GM11168 (cell line): ENCODE measurements at regions not wholly inside any gene's neighbourhood (a gene's known extent, or its start where the extent isn't known, plus 50 kb on each side); places are given as distances from the start of the nearest gene placed in this dataset.

Source experiments
- in situ Hi-C: fragments of 300-500 bp; cut with MboI; formaldehyde crosslinking; loops from one replicate; pipeline ENCODE4 v1.12.0; 2022; ENCODE audit warnings: low sequenced_read_pairs; ENCODE audit not compliant: unreplicated experiment

GRCh38 chr5:40391642-40392041, 288.1 kb upstream of the PTGER4 start:
- in situ Hi-C loops = no loop called here

- in situ Hi-C loops = no loop called here
Measured at GRCh38 chr5:40390281-40391149, 289.2 kb upstream of the PTGER4 start.

- in situ Hi-C loops = no loop called here
Measured at GRCh38 chr5:40389591-40389990, 290.1 kb upstream of the PTGER4 start.

GRCh38 chr5:40386289-40386688, 293.4 kb upstream of the PTGER4 start:
- in situ Hi-C loops = no loop called here

- in situ Hi-C loops = no loop called here
Measured at GRCh38 chr5:40385544-40385943, 294.2 kb upstream of the PTGER4 start.

GRCh38 chr5:40384782-40385390, 294.8 kb upstream of the PTGER4 start:
- in situ Hi-C loops = no loop called here

- in situ Hi-C loops = no loop called here
Measured at GRCh38 chr5:40383749-40384651, 295.7 kb upstream of the PTGER4 start.

- in situ Hi-C loops = no loop called here
Measured at GRCh38 chr5:40381676-40382363, 297.9 kb upstream of the PTGER4 start.

- in situ Hi-C loops = no loop called here
Measured at GRCh38 chr5:40381016-40381415, 298.7 kb upstream of the PTGER4 start.

GRCh38 chr5:40378396-40379177, 301.1 kb upstream of the PTGER4 start:
- in situ Hi-C loops = no loop called here

- in situ Hi-C loops = no loop called here
Measured at GRCh38 chr5:40376566-40376965, 303.1 kb upstream of the PTGER4 start.

- in situ Hi-C loops = no loop called here
Measured at GRCh38 chr5:40374853-40375252, 304.9 kb upstream of the PTGER4 start.

- in situ Hi-C loops = no loop called here
Measured at GRCh38 chr5:40368200-40368599, 311.5 kb upstream of the PTGER4 start.

- in situ Hi-C loops = no loop called here
Measured at GRCh38 chr5:40367255-40367654, 312.5 kb upstream of the PTGER4 start.

- in situ Hi-C loops = no loop called here
Measured at GRCh38 chr5:40365342-40366330, 314.1 kb upstream of the PTGER4 start.

GRCh38 chr5:40364441-40364840, 315.3 kb upstream of the PTGER4 start:
- in situ Hi-C loops = no loop called here

- in situ Hi-C loops = no loop called here
Measured at GRCh38 chr5:40361378-40361777, 318.3 kb upstream of the PTGER4 start.

GRCh38 chr5:40360685-40361084, 319.0 kb upstream of the PTGER4 start:
- in situ Hi-C loops = no loop called here
